Testis (tissue), 2 donors: ENCODE measurements at regions not wholly inside any gene's neighbourhood (a gene's known extent, or its start where the extent isn't known, plus 50 kb on each side); places are given as distances from the start of the nearest gene placed in this dataset.

Experiments used
- POLR2A ChIP-seq: fragments of 450-650 bp; IDR thresholded peaks from one replicate; pipeline ENCODE4 v1.6.1; 2017; ENCODE audit warnings: antibody characterized with exemption, mild to moderate bottlenecking, moderate library complexity
- TF ChIP-seq, protein P1 (sequence below), 3 experiments: fragments of 450-650 bp in 2 of 3; fragments of 200-600 bp in 1 of 3; sonication (generic) in 1 of 3; IDR thresholded peaks; one replicate each; pipeline ENCODE4 v1.5.1; 2016 to 2019; ENCODE audit warnings: antibody characterized with exemption in 3 of 3, mild to moderate bottlenecking in 2 of 3, moderate library complexity in 1 of 3

DNA sequence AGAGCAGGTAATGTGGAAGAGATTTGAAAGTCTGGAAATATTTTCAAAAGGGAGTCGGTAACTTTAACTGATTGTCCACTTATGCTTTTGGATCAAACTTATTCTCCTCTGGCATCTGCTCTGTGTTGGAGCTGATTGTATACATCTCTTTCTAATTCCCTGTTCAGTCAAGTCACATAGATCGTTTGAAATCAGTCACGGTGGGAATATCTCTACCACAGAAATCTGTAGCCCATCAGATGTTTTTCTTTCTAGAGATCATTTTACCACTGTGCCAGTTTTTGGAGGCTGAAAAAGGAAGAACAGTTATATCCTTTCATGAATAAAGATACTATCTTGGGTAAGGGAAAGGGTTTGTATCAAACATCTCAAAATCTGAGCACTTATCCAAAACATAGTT, 1853.3 kb downstream of the EFNA5 start:
- TF ChIP-seq, protein P1, sequence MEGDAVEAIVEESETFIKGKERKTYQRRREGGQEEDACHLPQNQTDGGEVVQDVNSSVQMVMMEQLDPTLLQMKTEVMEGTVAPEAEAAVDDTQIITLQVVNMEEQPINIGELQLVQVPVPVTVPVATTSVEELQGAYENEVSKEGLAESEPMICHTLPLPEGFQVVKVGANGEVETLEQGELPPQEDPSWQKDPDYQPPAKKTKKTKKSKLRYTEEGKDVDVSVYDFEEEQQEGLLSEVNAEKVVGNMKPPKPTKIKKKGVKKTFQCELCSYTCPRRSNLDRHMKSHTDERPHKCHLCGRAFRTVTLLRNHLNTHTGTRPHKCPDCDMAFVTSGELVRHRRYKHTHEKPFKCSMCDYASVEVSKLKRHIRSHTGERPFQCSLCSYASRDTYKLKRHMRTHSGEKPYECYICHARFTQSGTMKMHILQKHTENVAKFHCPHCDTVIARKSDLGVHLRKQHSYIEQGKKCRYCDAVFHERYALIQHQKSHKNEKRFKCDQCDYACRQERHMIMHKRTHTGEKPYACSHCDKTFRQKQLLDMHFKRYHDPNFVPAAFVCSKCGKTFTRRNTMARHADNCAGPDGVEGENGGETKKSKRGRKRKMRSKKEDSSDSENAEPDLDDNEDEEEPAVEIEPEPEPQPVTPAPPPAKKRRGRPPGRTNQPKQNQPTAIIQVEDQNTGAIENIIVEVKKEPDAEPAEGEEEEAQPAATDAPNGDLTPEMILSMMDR (IDR thresholded peaks at IDR 0.05): no peak
- TF ChIP-seq POLR2A: no peak
